Upper lobe of left lung (tissue), 4 donors: ENCODE measurements at regions not wholly inside any gene's neighbourhood (a gene's known extent, or its start where the extent isn't known, plus 50 kb on each side); places are given as distances from the start of the nearest gene placed in this dataset.

Experiments used
- CTCF ChIP-seq, 6 experiments: fragments of 450-650 bp in 4 of 6; fragments of 200-600 bp in 2 of 6; sonication (generic) in 2 of 6; IDR thresholded peaks; one replicate each; pipeline ENCODE4 v1.5.1; 2016 to 2019; ENCODE audit warnings: antibody characterized with exemption in 6 of 6
- EP300 ChIP-seq, 4 donors: sonication (generic); formaldehyde crosslinking; IDR thresholded peaks; one replicate each; pipeline ENCODE4 v1.5.1; 2017; ENCODE audit warnings: antibody characterized with exemption in 4 of 4, control low read depth in 2 of 4
- POLR2A ChIP-seq, 4 donors: fragments of 450-650 bp; IDR thresholded peaks; one replicate each; pipeline ENCODE4 v1.5.1; 2016 to 2017; ENCODE audit warnings: antibody characterized with exemption in 4 of 4, mild to moderate bottlenecking in 2 of 4
- POLR2AphosphoS5 ChIP-seq, 2 donors: sonication (generic); formaldehyde crosslinking; IDR thresholded peaks; one replicate each; pipeline ENCODE4 v1.5.1; 2017; ENCODE audit warnings: antibody characterized with exemption in 2 of 2

GRCh38 chr4:17195461-17196275 lies 297.2 kb upstream of the LDB2 start:
- TF ChIP-seq EP300 (IDR thresholded peaks at IDR 0.05) (no peak), CTCF (IDR thresholded peaks at IDR 0.05) (no peak), POLR2AphosphoS5 (IDR thresholded peaks at IDR 0.05) (no peak), POLR2A (IDR thresholded peaks at IDR 0.05) (no peak)
